HG03460 (cell line): ENCODE measurements at regions not wholly inside any gene's neighbourhood (a gene's known extent, or its start where the extent isn't known, plus 50 kb on each side); places are given as distances from the start of the nearest gene placed in this dataset.

ENCODE experiments used
- ATAC-seq: cut with Tn5 transposase; IDR thresholded peaks from one replicate; pipeline ENCODE4 v1.9.1; 2021; ENCODE audit not compliant: unreplicated experiment

DNA sequence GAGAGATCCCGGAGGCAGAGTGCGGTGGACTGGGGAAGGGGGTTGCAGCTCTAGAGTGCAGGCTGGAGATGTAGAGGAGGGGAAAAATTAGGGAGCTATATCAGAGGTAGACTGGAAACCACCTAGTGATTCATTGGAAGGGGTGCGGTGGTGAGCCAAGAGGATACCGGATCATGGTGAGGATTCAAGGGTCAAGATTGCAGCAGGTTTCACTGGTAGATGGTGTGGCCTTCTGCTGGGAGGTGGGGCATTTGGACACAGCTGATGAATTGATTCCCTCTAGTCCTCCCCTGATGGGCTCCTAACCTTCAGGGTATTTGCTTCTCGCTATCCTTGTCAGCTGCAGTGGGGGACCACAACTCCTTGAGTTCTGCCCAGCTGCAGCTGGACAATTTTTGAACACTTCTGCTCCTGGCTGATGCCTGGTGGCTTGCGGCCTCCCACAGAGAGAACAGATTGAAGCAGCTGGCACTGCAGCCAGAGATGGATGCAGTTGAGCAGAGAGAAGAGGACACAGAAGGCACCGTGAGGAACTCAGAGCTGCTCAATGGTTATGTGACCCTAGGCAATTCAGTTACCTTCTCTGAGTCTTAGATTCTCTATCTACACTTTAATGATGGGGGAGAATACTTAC is 134.4 kb upstream of the ABCA1 start:
- ATAC-seq: no peak

DNA sequence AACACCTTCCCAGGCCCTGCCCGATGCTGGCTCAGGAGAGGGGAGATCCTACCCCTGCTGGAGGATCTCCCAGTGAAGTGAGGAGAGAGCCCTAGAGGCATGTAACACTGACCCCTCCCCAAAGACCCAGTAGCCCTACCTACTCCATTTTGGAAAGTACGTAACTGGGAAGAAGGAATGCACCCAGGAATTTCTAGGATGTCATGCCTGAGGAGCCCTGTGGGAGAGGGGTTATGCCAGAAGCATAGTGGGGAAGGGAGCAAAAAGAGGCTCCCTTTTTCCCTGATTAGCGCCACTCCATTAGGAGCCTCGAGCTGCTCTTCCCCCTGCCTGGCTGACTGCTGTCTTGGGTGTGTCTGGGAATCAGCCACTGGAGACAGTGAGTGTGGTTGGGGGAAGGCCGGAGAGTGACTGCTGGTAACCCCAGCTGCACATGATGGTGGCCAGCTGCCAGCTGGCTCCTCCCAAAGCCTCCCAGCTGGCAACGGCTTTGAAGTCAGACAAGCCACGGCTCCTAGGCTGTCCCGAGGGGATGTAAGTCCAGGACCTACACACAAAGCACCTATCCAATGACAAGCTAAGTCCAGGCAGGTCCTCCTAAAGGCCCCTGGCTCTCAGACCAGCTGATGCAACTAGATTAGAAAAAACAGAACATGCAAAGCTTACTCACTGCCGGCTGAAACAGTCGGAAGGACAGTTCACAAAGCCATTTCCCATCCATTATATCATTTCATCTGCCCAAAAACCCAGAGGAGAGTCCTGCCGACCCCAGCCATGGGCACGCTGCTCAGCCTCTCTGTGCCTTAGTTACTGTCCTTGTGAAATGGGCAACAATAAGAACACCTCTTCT is 136.5 kb upstream of the ABCA1 start:
- no peak for ATAC-seq

DNA sequence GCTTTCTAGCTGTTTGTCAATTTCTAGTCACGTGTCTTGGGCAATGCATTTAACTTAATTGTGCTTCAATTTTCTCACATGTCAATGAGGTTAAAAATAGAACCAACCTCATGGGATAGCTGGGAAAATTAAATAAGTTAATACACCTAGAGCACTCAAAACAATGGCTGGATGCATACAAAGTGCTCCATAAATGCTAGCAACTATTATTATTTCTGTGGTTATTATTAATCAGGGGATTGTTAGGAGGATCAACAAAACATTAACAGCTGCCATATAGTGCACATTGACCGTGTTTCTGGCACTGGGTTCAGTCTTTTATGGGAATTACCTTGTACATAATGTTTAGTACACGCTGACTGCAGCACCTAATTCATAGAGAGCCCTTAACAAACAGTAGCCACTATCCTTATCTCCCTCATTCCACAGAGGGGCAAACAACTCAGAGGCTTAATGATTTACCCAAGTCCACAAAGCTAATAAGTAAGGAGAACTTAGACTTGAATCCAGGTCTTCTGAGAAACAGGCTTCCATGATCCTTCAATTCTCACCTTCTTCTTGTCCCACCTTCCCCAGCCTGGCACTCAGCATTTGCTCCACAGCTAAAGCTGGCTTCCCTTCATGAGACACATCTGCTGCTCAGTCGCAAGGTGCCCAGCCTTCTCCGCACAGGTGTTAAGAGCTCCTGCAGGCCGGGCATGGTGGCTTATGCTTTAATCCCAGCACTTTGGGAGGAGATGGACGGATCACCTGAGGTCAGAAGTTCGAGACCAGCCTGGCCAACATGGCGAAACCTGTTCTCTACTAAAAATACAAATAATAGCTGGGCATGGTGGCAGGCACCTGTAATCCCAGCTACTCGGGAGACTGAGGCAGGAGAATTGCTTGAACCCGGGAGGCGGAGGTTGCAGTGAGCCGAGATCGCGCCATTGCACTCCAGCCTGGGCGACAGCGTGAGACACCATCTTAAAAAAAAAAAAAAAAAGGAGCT is 137.4 kb upstream of the ABCA1 start:
- ATAC-seq: no peak

DNA sequence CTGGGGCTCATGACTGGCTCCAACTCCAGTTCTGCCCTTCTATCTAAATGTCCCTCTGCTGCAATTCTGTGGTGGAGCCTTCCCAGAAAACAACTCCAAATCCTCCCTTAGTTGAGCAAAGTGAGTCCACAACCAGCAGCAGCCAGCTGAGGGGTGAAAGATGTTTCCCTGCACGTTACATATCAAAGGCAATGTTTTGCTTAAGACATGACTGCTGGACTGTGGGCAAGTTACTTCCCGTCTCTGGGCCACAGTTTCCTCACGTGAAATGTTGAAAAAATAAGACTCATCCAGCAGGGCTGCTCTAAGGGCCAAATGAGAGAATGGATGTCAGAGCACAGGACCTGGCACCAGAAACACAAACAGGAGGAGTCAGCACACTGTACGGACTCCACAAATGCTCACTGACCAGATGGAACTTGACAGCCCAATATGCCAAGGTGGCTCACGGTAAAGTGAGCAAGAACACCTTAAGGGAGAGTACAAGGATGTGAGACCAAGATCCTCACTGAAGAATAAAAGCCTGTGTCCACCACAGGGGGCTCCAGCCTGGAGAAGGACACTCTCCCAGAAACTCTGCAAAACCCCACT is 138.4 kb upstream of the ABCA1 start:
- no peak for ATAC-seq

DNA sequence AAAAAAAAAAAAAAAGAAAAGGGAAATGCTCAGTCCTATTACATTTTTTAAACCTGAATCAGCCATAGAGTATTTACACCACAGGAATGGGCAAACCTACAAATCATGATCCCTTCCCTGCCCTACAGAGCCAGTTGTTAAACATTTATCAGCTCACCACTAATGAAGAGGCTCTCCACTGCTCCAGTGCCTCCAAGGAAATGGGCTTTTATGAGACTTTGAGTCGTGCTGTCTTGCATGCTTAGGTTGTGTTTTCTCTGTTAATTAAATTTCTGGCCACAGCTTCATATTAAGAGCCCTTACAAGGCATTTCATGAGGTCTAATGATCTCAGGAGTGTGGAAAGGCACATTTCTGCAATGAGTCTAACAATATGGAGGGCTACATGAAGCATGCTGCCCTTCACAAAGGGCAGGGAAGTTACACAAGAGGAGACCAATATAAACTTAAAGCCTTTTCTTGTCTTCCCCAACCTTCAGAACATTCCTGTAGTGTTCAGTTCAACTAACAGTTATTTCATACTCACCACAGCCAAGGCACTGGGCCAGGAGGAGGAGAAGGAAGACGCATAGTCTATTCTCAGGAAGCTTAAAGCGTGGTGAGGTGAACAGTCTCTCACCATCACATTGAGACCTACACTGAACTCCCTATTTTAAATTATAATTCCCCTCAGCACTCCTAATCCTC is 140.1 kb upstream of the ABCA1 start:
- no peak for ATAC-seq

DNA sequence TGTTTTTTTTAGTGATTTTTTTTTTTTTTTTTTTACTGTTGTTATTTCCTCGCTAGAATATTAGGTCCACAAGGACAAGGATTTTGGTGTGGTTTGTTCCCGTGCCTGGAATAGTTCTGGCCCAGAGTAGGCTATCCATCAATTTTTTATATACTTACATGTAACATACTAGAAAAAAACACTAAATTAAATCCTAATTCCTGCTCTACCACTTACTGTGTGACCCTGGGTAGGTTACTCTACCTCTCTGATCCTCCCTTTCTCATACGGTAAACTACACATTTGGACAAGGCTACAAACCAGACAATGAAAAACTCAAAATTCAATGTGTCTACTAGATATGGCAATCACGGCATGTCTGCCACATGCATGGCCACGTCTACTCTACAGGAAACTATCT is 141.3 kb upstream of the ABCA1 start:
- no peak for ATAC-seq

DNA sequence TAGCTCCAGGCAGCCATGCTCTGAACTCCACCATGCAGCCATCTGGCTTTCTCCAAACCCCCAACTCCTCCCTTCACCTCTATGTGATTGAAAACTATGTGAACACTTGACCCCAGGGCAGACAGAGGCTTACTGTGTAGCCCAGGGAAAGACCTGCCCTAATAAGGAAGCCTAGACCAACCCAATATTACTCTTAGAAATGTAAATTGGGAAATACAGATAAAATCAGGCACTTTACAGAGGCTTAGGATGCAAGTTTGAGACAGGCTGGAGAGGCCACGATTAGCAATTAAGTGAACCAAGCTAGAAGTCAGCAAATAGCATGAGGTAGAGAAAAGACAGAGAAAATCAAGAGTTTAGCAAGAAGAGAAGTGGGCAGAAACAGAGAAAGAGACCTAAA is 141.7 kb upstream of the ABCA1 start:
- no peak for ATAC-seq

DNA sequence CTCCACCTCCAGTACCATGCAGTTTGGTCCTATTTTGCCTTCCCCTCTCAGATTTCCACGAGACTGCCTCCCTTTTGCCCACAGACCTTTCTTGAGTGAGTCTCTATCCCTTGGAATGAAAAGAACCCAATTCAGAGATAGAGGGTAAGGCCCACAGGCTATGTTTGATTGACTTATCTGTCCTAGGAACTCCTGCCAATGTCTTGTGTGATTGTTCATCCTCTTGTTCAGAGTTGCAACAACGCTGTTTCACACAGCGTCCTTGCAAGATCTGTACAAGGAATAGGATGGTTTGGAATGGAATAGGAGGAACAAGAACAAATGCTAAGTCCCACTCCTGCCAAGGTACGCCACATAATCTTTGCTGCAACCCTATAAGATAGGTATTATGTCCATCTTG is 142.2 kb upstream of the ABCA1 start:
- ATAC-seq: no peak

DNA sequence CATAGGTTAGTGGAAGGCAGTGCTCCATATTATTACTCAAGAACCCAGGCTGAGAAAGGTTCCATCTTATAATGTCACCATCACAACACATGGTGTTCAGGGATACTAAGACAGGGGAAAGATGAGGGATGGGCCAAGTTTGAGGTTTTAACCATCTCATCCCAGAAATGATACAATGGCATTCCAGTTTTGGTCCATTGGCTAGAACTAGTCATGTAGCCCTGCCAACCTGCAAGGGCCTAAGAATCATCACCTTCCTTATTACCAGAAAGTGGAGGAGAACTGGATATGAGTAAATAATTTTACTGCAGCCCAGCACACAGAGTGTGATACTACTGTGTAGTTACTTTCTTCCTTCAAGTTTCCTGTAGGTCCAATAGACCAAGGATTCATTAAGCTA is 144.5 kb upstream of the ABCA1 start:
- ATAC-seq: no peak

DNA sequence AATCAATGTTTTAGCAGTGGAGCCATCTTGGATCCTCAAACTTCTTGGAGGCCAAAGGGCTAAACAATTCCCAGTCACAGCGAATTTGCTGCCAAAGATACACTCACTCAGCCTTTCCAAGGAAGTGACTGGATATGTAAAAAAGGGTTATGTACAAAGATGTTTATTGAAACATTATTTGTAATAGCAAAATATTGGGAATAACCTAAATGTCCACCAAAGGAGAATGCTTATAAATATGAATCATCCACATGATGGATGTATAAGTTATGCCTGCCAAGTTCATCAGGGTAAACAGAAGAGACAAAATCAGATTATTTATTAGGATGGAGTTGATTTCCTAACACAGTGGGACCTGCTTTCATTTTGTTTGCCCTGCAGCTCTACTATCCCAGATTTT is 145.2 kb upstream of the ABCA1 start:
- no peak for ATAC-seq

DNA sequence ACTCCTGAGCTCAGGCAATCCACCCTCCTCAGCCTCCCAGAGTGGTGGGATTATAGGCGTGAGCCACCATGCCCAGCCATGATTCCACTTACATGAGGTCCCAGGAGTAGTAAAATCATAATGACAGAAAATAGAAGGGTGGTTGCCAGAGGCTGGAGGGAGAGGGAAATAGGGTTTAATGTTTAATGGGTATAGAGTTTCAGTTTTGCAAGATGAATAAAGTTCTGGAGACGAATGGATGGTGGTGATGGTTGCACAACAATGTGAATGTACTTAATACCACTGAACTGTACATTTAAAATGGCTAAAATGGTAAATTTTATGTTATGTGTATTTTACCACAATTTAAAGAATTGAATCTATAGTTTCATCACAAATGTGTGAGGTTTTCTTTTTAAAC is 146.5 kb upstream of the ABCA1 start:
- no peak for ATAC-seq

DNA sequence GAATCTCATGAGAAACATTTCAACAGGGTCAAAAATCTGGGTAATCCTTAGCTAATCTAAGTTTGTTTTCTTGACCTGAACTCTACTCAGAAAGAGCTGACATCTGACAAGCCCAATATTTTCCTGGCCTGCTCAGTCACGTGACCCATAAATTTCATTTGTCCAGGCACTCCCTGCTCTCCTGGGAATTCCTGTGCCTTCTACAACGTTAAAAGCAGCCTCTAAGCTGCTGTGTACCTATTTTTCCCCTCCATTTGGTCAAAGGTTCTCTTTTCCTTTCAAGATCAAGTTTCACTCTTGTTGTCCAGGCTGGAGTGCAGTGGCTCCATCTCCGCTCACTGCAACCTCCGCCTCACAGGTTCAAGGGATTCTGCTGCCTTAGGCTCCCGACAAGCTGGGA is 148.8 kb upstream of the ABCA1 start:
- no peak for ATAC-seq

DNA sequence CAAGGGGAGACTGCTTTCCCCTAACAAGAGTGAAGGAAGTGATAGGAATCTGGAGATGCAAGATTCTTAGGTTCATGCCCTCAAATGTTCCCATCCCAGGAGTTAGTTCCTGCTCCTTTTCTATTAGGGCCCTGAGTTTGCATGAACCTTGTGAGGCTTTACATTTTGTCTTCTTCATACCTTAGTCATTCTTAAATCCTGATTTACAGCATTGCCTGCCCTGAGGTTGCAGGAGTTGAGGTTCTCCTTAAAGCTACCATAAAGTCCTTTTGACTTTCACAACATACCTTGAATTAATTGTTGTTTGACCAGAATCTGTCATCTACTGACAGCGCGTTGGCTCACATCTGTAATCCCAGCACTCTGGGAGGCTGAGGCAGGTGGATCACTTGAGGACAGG is 151.5 kb upstream of the ABCA1 start:
- no peak for ATAC-seq

DNA sequence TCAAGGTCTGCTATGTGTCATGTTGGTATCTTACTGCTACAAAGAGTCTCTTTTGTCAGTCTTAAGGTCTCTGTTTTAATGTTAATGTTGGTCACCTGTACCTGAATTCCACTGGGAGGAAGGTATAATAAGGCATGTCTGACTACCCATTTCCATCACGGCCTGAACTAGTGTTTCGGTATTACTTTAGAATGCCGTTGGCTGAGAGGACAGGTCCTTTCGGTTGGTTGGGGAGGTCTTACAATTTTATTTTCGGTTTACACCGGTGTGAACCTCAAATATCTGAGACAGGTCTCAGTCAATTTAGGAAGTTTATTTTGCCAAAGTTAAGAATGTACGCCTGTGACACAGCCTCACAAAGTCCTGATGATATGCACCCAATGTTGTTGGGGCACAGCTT is 154.9 kb upstream of the ABCA1 start:
- no peak for ATAC-seq

DNA sequence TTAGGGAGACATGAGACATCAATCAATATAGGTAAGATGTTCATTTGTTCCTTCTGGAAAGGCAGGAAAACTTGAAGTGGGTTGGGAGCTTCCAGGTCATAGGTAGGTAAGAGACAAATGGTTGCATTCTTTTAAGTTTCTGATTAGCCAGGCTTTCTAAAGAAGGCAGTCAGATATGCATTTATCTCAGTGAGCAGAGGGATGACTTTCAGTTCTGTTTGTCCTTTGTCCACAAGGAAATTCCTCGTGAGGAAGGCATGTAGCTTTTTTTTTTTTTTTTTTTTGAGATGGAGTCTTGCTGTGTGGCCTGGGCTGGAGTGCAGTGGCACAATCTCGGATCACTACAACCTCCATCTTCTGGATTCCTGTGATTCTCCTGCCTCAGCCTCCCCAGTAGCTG is 155.3 kb upstream of the ABCA1 start:
- ATAC-seq: no peak

DNA sequence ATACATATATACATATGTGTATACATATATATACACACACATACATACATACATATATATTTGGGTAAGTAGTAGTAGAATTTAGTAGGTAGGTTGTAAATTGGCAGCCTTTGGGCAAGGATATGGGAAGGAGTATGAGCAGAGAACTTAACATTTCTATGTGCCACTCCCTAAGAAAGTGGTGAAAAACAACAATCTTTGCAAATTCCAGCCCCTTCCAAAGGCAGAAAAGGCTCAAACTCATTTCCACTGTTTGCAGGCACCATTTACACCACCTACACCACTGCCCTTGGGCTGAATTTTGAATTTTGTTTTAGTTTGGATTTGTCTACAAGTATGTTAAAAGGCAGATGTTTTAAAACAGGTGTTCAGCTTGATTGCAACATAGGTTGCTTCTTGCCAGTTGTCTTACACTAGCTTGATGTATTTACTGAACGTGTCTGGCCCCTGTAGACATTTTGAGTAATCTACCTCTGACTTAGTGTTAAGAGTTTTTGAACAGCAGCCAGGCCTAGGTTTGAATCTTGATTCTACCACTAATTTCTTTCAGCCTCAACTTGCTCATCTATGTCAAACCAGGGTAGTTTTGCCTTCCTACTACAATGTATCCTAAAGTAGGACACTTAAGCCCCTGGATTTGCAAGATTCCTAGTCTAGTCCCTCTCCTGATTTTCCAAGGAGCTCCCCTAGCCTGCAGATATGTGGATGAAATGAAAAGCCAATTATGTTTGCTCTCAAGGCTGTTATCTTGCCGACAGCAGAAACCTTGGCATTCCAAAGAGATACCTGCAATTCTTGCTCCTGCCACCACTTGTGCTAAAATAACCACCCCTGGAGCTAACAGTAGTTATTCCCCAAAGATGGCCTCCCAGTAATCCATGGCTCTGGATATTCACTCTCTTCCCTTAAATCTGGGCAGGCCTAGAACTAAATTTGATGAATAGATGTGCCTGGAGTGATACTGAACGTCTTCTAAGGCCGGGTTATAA is 156.2 kb upstream of the SLC44A1 start:
- ATAC-seq: no peak

DNA sequence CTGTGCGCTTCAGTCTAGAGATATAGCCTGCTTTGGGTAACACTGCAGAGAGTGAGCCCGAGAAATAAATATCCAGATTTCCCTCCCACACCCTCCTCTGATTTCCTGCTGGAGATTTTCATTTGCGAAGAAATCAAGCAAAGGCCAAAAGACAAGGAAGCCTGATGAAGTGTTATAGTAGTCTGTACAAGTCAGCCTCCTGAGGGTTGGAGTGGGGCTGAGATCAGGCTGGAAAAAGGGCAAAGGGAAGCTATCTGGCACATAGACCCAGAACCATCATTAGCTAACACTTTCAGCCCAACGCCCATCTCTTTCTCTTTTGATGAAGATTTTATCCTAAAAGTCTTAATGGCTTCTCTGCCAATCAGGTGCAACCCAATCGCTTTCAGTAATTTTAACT is 154.6 kb upstream of the SLC44A1 start:
- no peak for ATAC-seq

DNA sequence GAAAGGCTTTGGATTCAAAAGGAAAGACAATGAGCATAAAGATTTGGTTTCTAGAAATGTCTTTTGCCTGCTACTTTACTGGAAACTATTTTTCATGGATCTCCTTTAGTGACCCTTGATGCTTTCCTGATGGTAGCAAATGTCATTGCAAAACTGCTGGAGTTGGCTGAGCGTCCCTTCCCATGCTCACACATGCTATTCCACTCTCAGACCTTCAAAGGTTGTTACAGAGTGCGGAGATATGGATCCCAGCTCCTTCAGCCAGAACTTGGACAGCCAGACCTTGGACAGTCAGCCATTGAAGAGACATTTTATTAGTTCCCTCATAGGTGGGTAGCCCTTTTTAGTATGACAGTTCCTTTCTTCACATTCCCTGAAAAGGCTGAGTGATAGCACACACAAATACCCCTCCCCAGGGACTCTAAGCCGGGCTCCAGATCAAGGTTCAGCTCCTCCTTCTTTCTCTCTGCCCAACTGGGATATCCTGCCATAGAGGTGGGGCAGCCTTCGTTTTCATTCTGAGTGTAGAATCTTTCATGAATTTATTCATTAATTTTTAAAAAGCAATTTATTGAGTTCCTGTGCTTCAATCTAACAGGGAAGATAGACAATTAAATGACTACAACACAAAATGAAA is 153.3 kb upstream of the SLC44A1 start:
- no peak for ATAC-seq

DNA sequence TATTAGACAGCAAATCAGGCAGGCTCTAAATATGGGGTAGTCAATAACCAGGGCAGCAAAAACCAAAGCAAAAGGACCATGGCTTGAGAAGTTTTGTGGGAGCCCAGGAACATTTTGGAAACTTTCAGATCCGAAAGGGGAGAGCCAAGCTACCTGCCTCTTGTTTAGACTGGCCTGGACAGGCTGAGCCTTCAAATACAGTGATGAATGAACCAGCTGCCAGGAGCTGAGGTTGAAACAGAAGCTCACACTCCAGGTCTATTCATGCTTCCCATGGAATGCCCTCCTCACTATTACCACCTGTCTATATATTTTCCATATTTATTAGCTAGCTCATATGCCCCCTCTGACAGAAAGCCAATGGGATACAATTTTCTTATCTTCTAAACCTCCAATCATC is 150.8 kb upstream of the SLC44A1 start:
- ATAC-seq: no peak
